Brain microvascular endothelial cell (primary cell): ENCODE measurements at regions not wholly inside any gene's neighbourhood (a gene's known extent, or its start where the extent isn't known, plus 50 kb on each side); places are given as distances from the start of the nearest gene placed in this dataset.

ENCODE experiments used
- DNase-seq: peaks from one replicate; pipeline ENCODE4 v3.0.0-alpha.2; 2020
- H3K27ac ChIP-seq: fragments of 250-450 bp; sonication (Bioruptor Pico); 2 replicates; pipeline ENCODE4 v1.5.1; 2020; ENCODE audit warnings: mild to moderate bottlenecking, moderate library complexity
- H3K27me3 ChIP-seq: fragments of 250-450 bp; sonication (Bioruptor Pico); replicated peaks from 2 replicates; pipeline ENCODE4 v1.5.1; 2020; ENCODE audit warnings: mild to moderate bottlenecking
- H3K36me3 ChIP-seq: fragments of 250-450 bp; sonication (Bioruptor Pico); replicated peaks from 2 replicates; pipeline ENCODE4 v1.5.1; 2020; ENCODE audit warnings: mild to moderate bottlenecking
- H3K4me3 ChIP-seq: 2 replicates; pipeline ENCODE4 v1.5.1; 2011; ENCODE audit warnings: low read depth, mild to moderate bottlenecking, control low read depth, low read length, moderate library complexity
- in situ Hi-C: cut with HindIII; loops from 2 replicates; pipeline ENCODE4 v1.10.0; 2017; ENCODE audit warnings: low sequenced_read_pairs, low pct_ligation_motif_present
- TF ChIP-seq, protein P1 (sequence below): IDR thresholded peaks from 2 replicates; pipeline ENCODE4 v1.5.1; 2011; ENCODE audit warnings: low read depth, mild to moderate bottlenecking, moderate library complexity, low read length, control low read depth, inconsistent platforms; ENCODE audit errors: missing control alignments

DNA sequence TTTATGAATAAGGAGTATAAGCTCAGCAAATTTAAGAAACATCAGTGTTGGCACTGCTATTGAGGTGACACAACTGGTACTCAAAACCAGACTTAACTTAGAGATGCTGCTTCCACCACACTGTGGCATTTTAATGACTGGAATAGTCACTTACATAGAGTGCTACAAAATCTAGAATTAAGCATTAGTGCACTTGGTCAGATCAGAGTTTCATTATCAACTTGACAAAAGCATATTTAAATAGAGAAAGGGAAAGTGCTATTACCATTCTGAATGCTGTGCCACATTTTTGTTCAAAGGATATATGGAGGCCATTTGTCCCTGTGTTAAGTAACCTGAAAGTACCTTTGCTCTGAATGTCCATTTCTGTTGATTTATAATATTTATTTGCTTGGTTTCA is 800.7 kb upstream of the ALCAM start:
- no peaks in the 10 kb centered on the region for H3K27me3 ChIP-seq
- H3K27ac ChIP-seq: no peak overlapping the region
- H3K36me3 ChIP-seq: no peaks in the 10 kb centered on the region
- in situ Hi-C loops: no loop called here
- DNase-seq: no peak
- H3K4me3 ChIP-seq: no peak overlapping the region
- TF ChIP-seq, protein P1, sequence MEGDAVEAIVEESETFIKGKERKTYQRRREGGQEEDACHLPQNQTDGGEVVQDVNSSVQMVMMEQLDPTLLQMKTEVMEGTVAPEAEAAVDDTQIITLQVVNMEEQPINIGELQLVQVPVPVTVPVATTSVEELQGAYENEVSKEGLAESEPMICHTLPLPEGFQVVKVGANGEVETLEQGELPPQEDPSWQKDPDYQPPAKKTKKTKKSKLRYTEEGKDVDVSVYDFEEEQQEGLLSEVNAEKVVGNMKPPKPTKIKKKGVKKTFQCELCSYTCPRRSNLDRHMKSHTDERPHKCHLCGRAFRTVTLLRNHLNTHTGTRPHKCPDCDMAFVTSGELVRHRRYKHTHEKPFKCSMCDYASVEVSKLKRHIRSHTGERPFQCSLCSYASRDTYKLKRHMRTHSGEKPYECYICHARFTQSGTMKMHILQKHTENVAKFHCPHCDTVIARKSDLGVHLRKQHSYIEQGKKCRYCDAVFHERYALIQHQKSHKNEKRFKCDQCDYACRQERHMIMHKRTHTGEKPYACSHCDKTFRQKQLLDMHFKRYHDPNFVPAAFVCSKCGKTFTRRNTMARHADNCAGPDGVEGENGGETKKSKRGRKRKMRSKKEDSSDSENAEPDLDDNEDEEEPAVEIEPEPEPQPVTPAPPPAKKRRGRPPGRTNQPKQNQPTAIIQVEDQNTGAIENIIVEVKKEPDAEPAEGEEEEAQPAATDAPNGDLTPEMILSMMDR: no peak

GRCh38 chr3:104575634-104576033 is 791.1 kb upstream of the ALCAM start:
- TF ChIP-seq, protein P1: no peak
- no peak for DNase-seq
- Histone ChIP-seq H3K27me3 (no peaks in the 10 kb centered on the region), H3K4me3 (no peak overlapping the region), H3K27ac (no peak overlapping the region), H3K36me3 (no peaks in the 10 kb centered on the region)
- in situ Hi-C loops: no loop called here

DNA sequence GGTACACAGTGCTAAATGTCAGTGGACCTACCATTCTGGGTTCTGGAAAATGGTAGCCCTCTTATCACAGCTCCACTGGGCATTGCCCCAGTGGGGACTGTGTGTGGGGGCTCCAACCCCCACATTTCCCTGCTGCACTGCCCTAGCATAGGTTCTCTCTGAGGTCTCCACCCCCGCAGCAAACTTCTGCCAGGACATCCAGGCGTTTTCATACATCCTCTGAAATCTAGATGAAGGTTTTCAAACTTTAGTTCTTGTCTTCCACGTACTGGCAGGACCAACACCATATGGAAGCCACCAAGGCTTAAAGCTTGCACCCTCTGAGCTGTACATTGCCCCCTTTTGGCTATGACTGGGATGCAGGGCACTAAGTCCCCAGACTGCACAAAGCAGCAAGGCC is 788.2 kb upstream of the ALCAM start:
- TF ChIP-seq, protein P1: no peak
- no peak overlapping the region for H3K4me3 ChIP-seq
- DNase-seq: no peak
- H3K27me3 ChIP-seq: no peaks in the 10 kb centered on the region
- no peak overlapping the region for H3K27ac ChIP-seq
- in situ Hi-C loops: no loop called here
- no peaks in the 10 kb centered on the region for H3K36me3 ChIP-seq

- Histone ChIP-seq H3K27me3 (no peaks in the 10 kb centered on the region), H3K36me3 (no peaks in the 10 kb centered on the region), H3K4me3 (no peak overlapping the region), H3K27ac (no peak overlapping the region)
- TF ChIP-seq, protein P1: no peak
- no peak for DNase-seq
- in situ Hi-C loops: no loop called here
Measured at GRCh38 chr3:104582092-104582491, 784.6 kb upstream of the ALCAM start.

DNA sequence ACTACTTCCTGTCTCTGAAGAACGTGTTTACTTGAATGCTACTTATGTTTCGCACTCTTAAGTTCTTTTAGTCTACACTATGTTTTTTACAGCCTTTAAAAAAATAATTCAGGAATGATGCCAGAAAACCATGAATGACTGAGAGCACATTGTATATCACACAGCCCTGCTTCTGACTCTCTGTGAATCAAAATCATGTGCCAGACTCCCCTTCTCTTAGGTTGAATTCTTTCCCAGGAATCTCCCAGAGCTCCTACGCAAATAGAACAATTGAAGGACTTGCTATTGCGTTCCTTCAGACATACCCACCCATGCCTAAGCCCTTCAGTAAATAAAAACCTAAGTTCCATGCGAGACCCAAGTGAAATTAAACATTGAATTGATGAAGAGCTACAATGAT is 782.0 kb upstream of the ALCAM start:
- Histone ChIP-seq H3K36me3 (no peaks in the 10 kb centered on the region), H3K27ac (no peak overlapping the region), H3K27me3 (no peaks in the 10 kb centered on the region), H3K4me3 (no peak overlapping the region)
- DNase-seq: no peak
- in situ Hi-C loops: no loop called here
- TF ChIP-seq, protein P1: no peak

DNA sequence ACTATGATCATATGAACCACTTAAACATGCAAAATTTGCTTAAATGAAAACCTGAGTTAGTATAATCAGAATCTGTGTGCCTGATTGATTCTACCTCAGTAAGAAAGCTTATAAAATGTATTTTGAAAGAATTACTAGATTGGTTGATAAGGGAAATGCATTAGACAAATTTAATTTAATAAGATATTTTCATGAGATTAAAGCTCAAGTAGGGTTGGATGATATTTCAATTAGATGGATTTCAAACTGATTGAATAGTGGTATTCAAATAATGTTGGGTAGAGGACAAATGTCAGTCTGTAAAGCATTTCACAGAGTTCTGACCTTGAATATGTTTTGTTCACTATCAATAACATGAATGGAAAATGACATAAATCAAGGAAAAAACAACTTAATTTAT is 780.4 kb upstream of the ALCAM start:
- Histone ChIP-seq H3K4me3 (no peak overlapping the region), H3K36me3 (no peaks in the 10 kb centered on the region), H3K27ac (no peak overlapping the region), H3K27me3 (no peaks in the 10 kb centered on the region)
- TF ChIP-seq, protein P1: no peak
- no peak for DNase-seq
- in situ Hi-C loops: no loop called here
